HCT116 (cell line): ENCODE measurements at regions not wholly inside any gene's neighbourhood (a gene's known extent, or its start where the extent isn't known, plus 50 kb on each side); places are given as distances from the start of the nearest gene placed in this dataset.

Experiments used
- ATAC-seq: fragments of 200-7000 bp; cut with Tn5 transposase; 2 replicates; pipeline ENCODE4 v1.9.1; 2020; ENCODE audit warnings: mild to moderate bottlenecking, moderate library complexity
- BruUV-seq: library from RNA; stranded (reverse); fragments of 400-500 nt; replicated peaks from 2 replicates; lab custom pipeline; 2021; lab: Mats Ljungman, UMichigan
- CTCF ChIA-PET: fragments of 300-600 bp; sonication (Branson Sonifier 250); formaldehyde crosslinking; loops from one replicate; lab custom pipeline; 2021; ENCODE audit warnings: antibody characterized with exemption; lab: Charles Lee
- POLR2A ChIA-PET: fragments of 300-600, 350-600 bp; sonication (Branson Sonifier 250); formaldehyde crosslinking; loops from one replicate; lab custom pipeline; 2021; ENCODE audit warnings: antibody characterized with exemption; lab: Charles Lee
- RAD21 ChIA-PET, 2 experiments: fragments of 300-600 bp; sonication (Branson Sonifier 250); formaldehyde crosslinking; loops; one replicate each; lab custom pipeline; 2023; ENCODE audit warnings: low total read pairs in 2 of 2; ENCODE audit not compliant: uncharacterized antibody in 2 of 2, unreplicated experiment in 2 of 2, low non-redundant PET in 1 of 2; lab: Charles Lee
- DNase-seq: peaks from one replicate; pipeline ENCODE4 v3.0.0-alpha.2; 2010; ENCODE audit warnings: low read depth, low spot score
- H2AFZ ChIP-seq: fragments of 200-600 bp; shearing (Covaris generic), sonication (generic); 2 replicates; pipeline ENCODE4 v1.6.1; 2017; ENCODE audit warnings: low read depth, mixed run types, mixed read lengths, antibody characterized with exemption, low read length; ENCODE audit not compliant: poor library complexity, severe bottlenecking
- H3K27ac ChIP-seq: 2 replicates; pipeline ENCODE4 v1.5.1; 2012; ENCODE audit warnings: low read depth, low read length
- H3K27me3 ChIP-seq: fragments of 200-600 bp; sonication (generic); 2 replicates; pipeline ENCODE4 v1.6.1; 2016; ENCODE audit warnings: mixed run types, low read length, mixed read lengths; ENCODE audit not compliant: insufficient read depth
- H3K36me3 ChIP-seq, 2 experiments: fragments of 200-500 bp in 1 of 2; fragments of 200-600 bp in 1 of 2; sonication (Bioruptor generic) in 1 of 2; sonication (generic) in 1 of 2; 2 replicates each; pipeline versions ENCODE4 v1.5.1 to v1.6.1; 2014 to 2016; ENCODE audit warnings: low read length in 2 of 2, inconsistent platforms in 1 of 2, mixed read lengths in 1 of 2, mixed run types in 1 of 2; ENCODE audit not compliant: insufficient read depth in 2 of 2, control insufficient read depth in 1 of 2
- H3K4me1 ChIP-seq, 2 experiments: fragments of 200-600 bp in 1 of 2; sonication (generic) in 1 of 2; 2 replicates each; pipeline versions ENCODE4 v1.5.1 to v1.6.1; 2012 to 2017; ENCODE audit warnings: low read length in 2 of 2, inconsistent platforms in 1 of 2, mild to moderate bottlenecking in 1 of 2, mixed read lengths in 1 of 2, mixed run types in 1 of 2, moderate library complexity in 1 of 2; ENCODE audit not compliant: insufficient read depth in 2 of 2, control insufficient read depth in 1 of 2
- H3K4me2 ChIP-seq: fragments of 200-600 bp; sonication (generic); 2 replicates; pipeline ENCODE4 v1.6.1; 2017; ENCODE audit warnings: mixed run types, low read length, mixed read lengths
- H3K4me3 ChIP-seq, 2 experiments: fragments of 200-600 bp in 1 of 2; sonication (generic) in 1 of 2; replicated peaks in 1 of 2; 2 replicates each; pipeline ENCODE4 v1.5.1; 2011 to 2016; ENCODE audit warnings: low read length in 2 of 2, control low read depth in 1 of 2, low read depth in 1 of 2, mild to moderate bottlenecking in 1 of 2, mixed read lengths in 1 of 2, mixed run types in 1 of 2
- H3K79me2 ChIP-seq: fragments of 200-600 bp; sonication (generic); 2 replicates; pipeline ENCODE4 v1.6.1; 2017; ENCODE audit warnings: mild to moderate bottlenecking, mixed run types, low read length, moderate library complexity, mixed read lengths; ENCODE audit not compliant: insufficient read depth
- H3K9ac ChIP-seq: fragments of 200-600 bp; sonication (generic); 2 replicates; pipeline ENCODE4 v1.6.1; 2016; ENCODE audit warnings: low read length, mixed read lengths
- H3K9me2 ChIP-seq: fragments of 200-600 bp; sonication (generic), shearing (Covaris generic); 2 replicates; pipeline ENCODE4 v1.6.1; 2017; ENCODE audit warnings: mixed run types, mild to moderate bottlenecking, moderate library complexity; ENCODE audit not compliant: insufficient read depth
- H3K9me3 ChIP-seq, 2 experiments: fragments of 200-500 bp in 1 of 2; fragments of 200-600 bp in 1 of 2; sonication (Bioruptor generic) in 1 of 2; sonication (generic) in 1 of 2; 2 replicates each; pipeline ENCODE4 v1.6.1; 2014 to 2017; ENCODE audit warnings: low read length in 2 of 2, mixed read lengths in 2 of 2, inconsistent platforms in 1 of 2, low read depth in 1 of 2, mild to moderate bottlenecking in 1 of 2, mixed run types in 1 of 2, moderate library complexity in 1 of 2; ENCODE audit not compliant: control insufficient read depth in 1 of 2, insufficient read depth in 1 of 2
- H4K20me1 ChIP-seq: fragments of 200-600 bp; sonication (generic), shearing (Covaris generic); 2 replicates; pipeline ENCODE4 v1.6.1; 2017; ENCODE audit warnings: mixed run types, mild to moderate bottlenecking, moderate library complexity; ENCODE audit not compliant: insufficient read depth
- ELF1 ChIP-seq: IDR thresholded peaks from 2 replicates; pipeline ENCODE4 v1.6.1; 2012; ENCODE audit warnings: low read depth, borderline replicate concordance
- EZH2 ChIP-seq: fragments of 200-600 bp; sonication (generic); IDR thresholded peaks from 2 replicates; pipeline ENCODE4 v1.6.1; 2017; ENCODE audit warnings: antibody characterized with exemption, mixed run types
- TCF7L2 ChIP-seq: IDR thresholded peaks from 2 replicates; pipeline ENCODE4 v1.7.0; 2011; ENCODE audit warnings: borderline replicate concordance, inconsistent platforms; ENCODE audit not compliant: insufficient read depth, insufficient read length; ENCODE audit errors: extremely low read depth
- ZBTB33 ChIP-seq: IDR thresholded peaks from 2 replicates; pipeline ENCODE4 v1.6.1; 2011; ENCODE audit warnings: mild to moderate bottlenecking, low read length, moderate library complexity; ENCODE audit not compliant: insufficient replicate concordance; ENCODE audit errors: extremely low read depth
- ZFX ChIP-seq: fragments of 450-650 bp; IDR thresholded peaks from 2 replicates; pipeline ENCODE4 v1.6.1; 2017
- intact Hi-C: fragments of 100-400 bp; cut with micrococcal nuclease; formaldehyde crosslinking; loops from 2 replicates; pipeline ENCODE4 v1.10.0; 2022
- TF ChIP-seq, protein P1 (sequence below): IDR thresholded peaks from 2 replicates; pipeline ENCODE4 v1.6.1; 2012
- TF ChIP-seq, protein P2 (sequence below): IDR thresholded peaks from 2 replicates; pipeline ENCODE4 v1.6.1; 2012
- TF ChIP-seq, protein P3 (sequence below): IDR thresholded peaks from 2 replicates; pipeline ENCODE4 v1.6.1; 2012; ENCODE audit warnings: low read depth

DNA sequence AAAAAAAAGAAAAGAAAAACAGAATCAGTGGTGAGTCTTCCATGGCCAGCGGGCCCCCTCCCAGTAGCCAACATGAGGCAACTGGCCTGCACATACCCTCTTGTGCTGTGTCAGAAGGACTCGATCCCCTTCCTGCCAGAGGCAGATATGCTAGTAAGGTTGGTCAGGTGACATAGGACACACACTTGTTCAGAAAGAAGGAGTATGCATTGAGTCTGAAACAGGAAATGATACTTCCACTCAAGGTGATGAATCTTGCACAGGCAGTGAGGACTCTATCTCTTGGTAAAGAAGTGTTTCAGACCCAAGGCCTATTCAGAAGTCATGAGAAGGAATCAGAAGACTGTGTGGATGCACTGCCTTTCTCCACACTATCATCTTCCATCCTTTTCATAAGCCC lies 269.7 kb upstream of the FAR2 start:
- Histone ChIP-seq H4K20me1 (no peaks in the 10 kb centered on the region), H3K9me2 (no peaks in the 10 kb centered on the region), H2AFZ (no peak overlapping the region), H3K4me2 (no peak overlapping the region), H3K79me2 (no peaks in the 10 kb centered on the region), H3K27ac (no peak overlapping the region), H3K9ac (no peak overlapping the region), H3K9me3 (no peaks in the 10 kb centered on the region), H3K4me1 (no peaks in the 10 kb centered on the region), H3K27me3 (no peaks in the 10 kb centered on the region), H3K36me3 (no peaks in the 10 kb centered on the region), H3K4me3 (no peak overlapping the region)
- DNase-seq (no peak), ATAC-seq (no peak)
- POLR2A ChIA-PET: no interaction called here
- CTCF ChIA-PET: no interaction called here
- BruUV-seq: no TSS peak
- RAD21 ChIA-PET: no interaction called here
- TF ChIP-seq ZFX (no peak), ELF1 (no peak), TCF7L2 (no peak)
- TF ChIP-seq, protein P1, sequence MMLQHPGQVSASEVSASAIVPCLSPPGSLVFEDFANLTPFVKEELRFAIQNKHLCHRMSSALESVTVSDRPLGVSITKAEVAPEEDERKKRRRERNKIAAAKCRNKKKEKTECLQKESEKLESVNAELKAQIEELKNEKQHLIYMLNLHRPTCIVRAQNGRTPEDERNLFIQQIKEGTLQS: no peak
- intact Hi-C loops: no loop called here

- Histone ChIP-seq H3K9me2 (no peaks in the 10 kb centered on the region), H4K20me1 (no peaks in the 10 kb centered on the region), H3K79me2 (no peaks in the 10 kb centered on the region), H3K4me2 (no peak overlapping the region), H3K9me3 (no peaks in the 10 kb centered on the region), H3K4me1 (no peaks in the 10 kb centered on the region), H3K27ac (no peak overlapping the region), H3K4me3 (no peak overlapping the region), H3K27me3 (no peaks in the 10 kb centered on the region), H3K36me3 (no peaks in the 10 kb centered on the region), H3K9ac (no peak overlapping the region), H2AFZ (no peak overlapping the region)
- TF ChIP-seq TCF7L2 (no peak), ELF1 (no peak), ZFX (no peak), EZH2 (no peak), ZBTB33 (no peak)
- TF ChIP-seq, protein P2, sequence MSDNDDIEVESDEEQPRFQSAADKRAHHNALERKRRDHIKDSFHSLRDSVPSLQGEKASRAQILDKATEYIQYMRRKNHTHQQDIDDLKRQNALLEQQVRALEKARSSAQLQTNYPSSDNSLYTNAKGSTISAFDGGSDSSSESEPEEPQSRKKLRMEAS: no peak
- TF ChIP-seq, protein P3, sequence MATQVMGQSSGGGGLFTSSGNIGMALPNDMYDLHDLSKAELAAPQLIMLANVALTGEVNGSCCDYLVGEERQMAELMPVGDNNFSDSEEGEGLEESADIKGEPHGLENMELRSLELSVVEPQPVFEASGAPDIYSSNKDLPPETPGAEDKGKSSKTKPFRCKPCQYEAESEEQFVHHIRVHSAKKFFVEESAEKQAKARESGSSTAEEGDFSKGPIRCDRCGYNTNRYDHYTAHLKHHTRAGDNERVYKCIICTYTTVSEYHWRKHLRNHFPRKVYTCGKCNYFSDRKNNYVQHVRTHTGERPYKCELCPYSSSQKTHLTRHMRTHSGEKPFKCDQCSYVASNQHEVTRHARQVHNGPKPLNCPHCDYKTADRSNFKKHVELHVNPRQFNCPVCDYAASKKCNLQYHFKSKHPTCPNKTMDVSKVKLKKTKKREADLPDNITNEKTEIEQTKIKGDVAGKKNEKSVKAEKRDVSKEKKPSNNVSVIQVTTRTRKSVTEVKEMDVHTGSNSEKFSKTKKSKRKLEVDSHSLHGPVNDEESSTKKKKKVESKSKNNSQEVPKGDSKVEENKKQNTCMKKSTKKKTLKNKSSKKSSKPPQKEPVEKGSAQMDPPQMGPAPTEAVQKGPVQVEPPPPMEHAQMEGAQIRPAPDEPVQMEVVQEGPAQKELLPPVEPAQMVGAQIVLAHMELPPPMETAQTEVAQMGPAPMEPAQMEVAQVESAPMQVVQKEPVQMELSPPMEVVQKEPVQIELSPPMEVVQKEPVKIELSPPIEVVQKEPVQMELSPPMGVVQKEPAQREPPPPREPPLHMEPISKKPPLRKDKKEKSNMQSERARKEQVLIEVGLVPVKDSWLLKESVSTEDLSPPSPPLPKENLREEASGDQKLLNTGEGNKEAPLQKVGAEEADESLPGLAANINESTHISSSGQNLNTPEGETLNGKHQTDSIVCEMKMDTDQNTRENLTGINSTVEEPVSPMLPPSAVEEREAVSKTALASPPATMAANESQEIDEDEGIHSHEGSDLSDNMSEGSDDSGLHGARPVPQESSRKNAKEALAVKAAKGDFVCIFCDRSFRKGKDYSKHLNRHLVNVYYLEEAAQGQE: no peak
- no peak for ATAC-seq
- no peak for DNase-seq
- no TSS peak for BruUV-seq
- RAD21 ChIA-PET: no interaction called here
- intact Hi-C loops: no loop called here
- POLR2A ChIA-PET: no interaction called here
- CTCF ChIA-PET: no interaction called here
Observed at GRCh38 chr12:28882444-28882843, 266.6 kb upstream of the FAR2 start.
